Naive B cell (primary cell): ENCODE measurements at regions not wholly inside any gene's neighbourhood (a gene's known extent, or its start where the extent isn't known, plus 50 kb on each side); places are given as distances from the start of the nearest gene placed in this dataset.

Source experiments
- ATAC-seq, 2 donors: fragments of 150-1000 bp; cut with Tn5 transposase; 2 replicates each; pipeline ENCODE4 v1.10.0; 2021; ENCODE audit warnings: low read depth in 2 of 2, mild to moderate bottlenecking in 2 of 2, moderate library complexity in 2 of 2
- DNase-seq: peaks from one replicate; pipeline ENCODE4 v3.0.0; 2022
- H3K27ac Mint-ChIP-seq, 6 donors: one replicate each; pipeline ENCODE4 v1.8.0; 2020 to 2022; ENCODE audit warnings: mild to moderate bottlenecking in 6 of 6, mixed read lengths in 6 of 6, moderate library complexity in 5 of 6, inconsistent platforms in 2 of 6
- H3K27me3 Mint-ChIP-seq, 3 donors: one replicate each; pipeline ENCODE4 v1.8.0; 2021 to 2022; ENCODE audit warnings: mixed read lengths in 3 of 3, mild to moderate bottlenecking in 1 of 3
- H3K36me3 Mint-ChIP-seq, 2 donors: one replicate each; pipeline ENCODE4 v1.8.0; 2020 to 2022; ENCODE audit warnings: mixed read lengths in 2 of 2, inconsistent platforms in 1 of 2, mild to moderate bottlenecking in 1 of 2
- H3K4me1 Mint-ChIP-seq, 3 donors: one replicate each; pipeline ENCODE4 v1.8.0; 2020 to 2022; ENCODE audit warnings: mixed read lengths in 3 of 3, inconsistent platforms in 1 of 3, mild to moderate bottlenecking in 1 of 3, moderate library complexity in 1 of 3
- H3K4me3 Mint-ChIP-seq, 8 donors: one replicate each; pipeline ENCODE4 v1.8.0; 2020 to 2022; ENCODE audit warnings: mild to moderate bottlenecking in 8 of 8, mixed read lengths in 8 of 8, moderate library complexity in 8 of 8, inconsistent platforms in 2 of 8
- H3K9me3 Mint-ChIP-seq, 7 donors: one replicate each; pipeline ENCODE4 v1.8.0; 2020 to 2022; ENCODE audit warnings: mixed read lengths in 7 of 7, mild to moderate bottlenecking in 5 of 7, inconsistent platforms in 2 of 7, moderate library complexity in 1 of 7

DNA sequence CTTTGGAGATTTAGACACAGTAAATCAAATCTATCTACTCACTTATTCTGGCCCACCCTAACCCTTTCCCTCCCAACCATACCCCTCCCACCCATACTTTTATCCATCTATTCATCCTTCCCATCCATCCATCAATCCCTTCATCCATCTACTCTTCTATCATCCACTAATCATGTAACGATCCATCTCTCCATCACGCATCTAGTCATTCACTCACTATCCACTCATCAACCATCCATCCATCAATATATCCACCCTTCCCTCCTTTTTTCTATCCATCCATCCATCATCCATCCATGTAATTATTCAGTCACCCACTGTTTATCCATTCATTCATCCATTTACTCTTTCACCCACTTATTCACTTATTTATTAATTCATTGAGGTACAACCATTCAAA, 74.0 kb downstream of the FOXD2 start:
- ATAC-seq (no peak), DNase-seq (no peak)
- Mint-ChIP-seq H3K9me3 (peaks cover 5 to 31% (median 12%) of the 10 kb centered on the region in 7 donors), H3K27ac (no peak overlapping the region), H3K36me3 (peaks cover 5 to 8% of the 10 kb centered on the region in 2 donors), H3K4me1 (peaks cover 0 to 5% (median 0%) of the 10 kb centered on the region in 3 donors), H3K4me3 (no peak overlapping the region), H3K27me3 (peaks cover 54 to 81% (median 65%) of the 10 kb centered on the region in 3 donors)

GRCh38 chr1:47513393-47513792, 75.5 kb downstream of the FOXD2 start:
- ATAC-seq: no peak
- peak overlapping the region in 1 of 8 donors; percentile 12 for H3K4me3 Mint-ChIP-seq

GRCh38 chr1:47514229-47514628, 76.4 kb downstream of the FOXD2 start:
- Mint-ChIP-seq H3K27me3 (peaks cover 59 to 70% (median 66%) of the 10 kb centered on the region in 3 donors), H3K9me3 (peaks cover 0 to 24% (median 12%) of the 10 kb centered on the region in 7 donors), H3K4me1 (no peaks in the 10 kb centered on the region), H3K27ac (no peak overlapping the region), H3K4me3 (no peak overlapping the region), H3K36me3 (peaks cover 0 to 5% of the 10 kb centered on the region in 2 donors)
- DNase-seq (no peak), ATAC-seq (no peak)

More at GRCh38 chr1:47513393-47513792, 75.5 kb downstream of the FOXD2 start:
- no peak for DNase-seq
- Mint-ChIP-seq H3K36me3 (peaks cover 0 to 5% of the 10 kb centered on the region in 2 donors), H3K27me3 (peaks cover 59 to 74% (median 66%) of the 10 kb centered on the region in 3 donors), H3K27ac (no peak overlapping the region), H3K4me1 (peaks cover 0 to 5% (median 0%) of the 10 kb centered on the region in 3 donors), H3K9me3 (peaks cover 0 to 24% (median 12%) of the 10 kb centered on the region in 7 donors)

DNA sequence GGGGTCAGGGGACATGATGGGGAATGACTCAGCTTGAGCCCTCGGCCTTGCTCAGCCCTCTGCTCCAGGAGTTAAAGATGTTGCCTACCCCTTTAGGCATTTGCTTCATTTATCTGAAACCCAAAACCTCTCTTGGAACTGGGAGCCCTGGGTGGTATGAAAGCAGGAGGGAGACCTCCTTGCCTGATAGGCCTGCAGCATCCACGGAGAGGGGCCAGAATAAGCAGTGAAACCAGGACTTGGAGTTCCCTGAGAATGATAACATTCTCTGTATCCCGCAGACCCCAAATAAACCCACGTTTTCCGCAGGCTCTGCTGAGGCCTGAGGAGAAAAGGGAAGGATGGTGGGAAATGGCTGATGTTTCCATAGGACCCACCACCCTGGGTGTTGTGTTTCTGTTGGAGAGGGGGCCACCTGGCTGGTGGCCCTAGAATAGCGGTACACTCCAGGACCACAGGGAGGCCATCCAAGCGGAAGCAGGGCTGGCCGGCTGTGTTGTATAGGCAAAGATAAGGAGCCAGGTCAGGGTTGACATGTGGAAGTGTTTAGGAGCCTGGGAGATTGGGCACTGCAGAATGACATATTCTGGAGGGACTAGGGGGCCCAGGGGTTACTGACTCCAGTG, 77.4 kb downstream of the FOXD2 start:
- Mint-ChIP-seq H3K4me1 (no peaks in the 10 kb centered on the region), H3K27me3 (peaks cover 55 to 67% (median 61%) of the 10 kb centered on the region in 3 donors), H3K9me3 (peaks cover 0 to 24% (median 12%) of the 10 kb centered on the region in 7 donors), H3K27ac (no peak overlapping the region), H3K36me3 (peaks cover 0 to 5% of the 10 kb centered on the region in 2 donors), H3K4me3 (no peak overlapping the region)
- DNase-seq: no peak
- no peak for ATAC-seq

DNA sequence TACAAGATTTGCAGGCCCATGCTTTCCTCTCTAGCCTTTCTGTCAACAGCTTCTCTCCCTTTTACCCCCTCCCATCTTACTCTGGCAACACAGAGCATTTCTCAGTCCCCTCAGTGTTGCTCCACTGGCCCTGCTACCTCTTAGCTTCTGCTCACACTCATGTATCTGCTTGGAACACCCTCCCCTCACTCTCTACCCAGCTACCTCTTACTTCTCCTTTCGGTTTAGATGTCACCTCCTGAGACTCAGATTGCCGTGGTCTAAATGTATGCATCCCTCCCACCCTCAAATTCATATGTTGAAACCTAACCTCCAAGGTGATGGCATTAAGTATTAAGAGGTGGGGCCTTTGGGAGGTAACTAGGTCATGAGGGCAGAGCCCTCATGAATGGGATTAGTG, 80.1 kb downstream of the FOXD2 start:
- H3K27me3 Mint-ChIP-seq: peaks cover 43 to 61% (median 55%) of the 10 kb centered on the region in 3 donors
- H3K4me3 Mint-ChIP-seq: no peak overlapping the region
- no peak overlapping the region for H3K27ac Mint-ChIP-seq
- no peaks in the 10 kb centered on the region for H3K4me1 Mint-ChIP-seq
- H3K9me3 Mint-ChIP-seq: peaks cover 0 to 18% (median 10%) of the 10 kb centered on the region in 7 donors
- no peaks in the 10 kb centered on the region for H3K36me3 Mint-ChIP-seq
- no peak for DNase-seq
- no peak for ATAC-seq

DNA sequence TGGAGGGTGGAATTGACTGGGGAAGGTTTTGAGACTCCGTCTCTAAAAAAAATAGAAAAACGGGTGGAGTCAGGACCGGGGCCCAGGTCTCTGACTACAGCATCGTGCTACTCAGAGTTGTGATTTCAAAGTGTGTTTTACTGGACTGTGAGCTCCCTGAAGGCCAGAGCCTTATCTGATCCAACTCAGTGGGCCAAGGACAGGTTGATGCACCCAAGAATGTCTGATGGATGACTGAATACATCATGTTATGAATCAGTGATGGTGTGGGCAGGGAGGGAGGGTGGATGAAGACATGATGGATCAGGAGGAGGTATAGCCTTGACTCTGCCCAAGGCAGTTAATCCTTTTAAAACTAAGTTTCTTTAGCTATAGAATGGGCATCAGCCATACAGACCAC, 81.6 kb downstream of the FOXD2 start:
- Mint-ChIP-seq H3K27me3 (peaks cover 42 to 68% (median 56%) of the 10 kb centered on the region in 3 donors), H3K27ac (peak overlapping the region in 1 of 6 donors; percentile 40)

DNA sequence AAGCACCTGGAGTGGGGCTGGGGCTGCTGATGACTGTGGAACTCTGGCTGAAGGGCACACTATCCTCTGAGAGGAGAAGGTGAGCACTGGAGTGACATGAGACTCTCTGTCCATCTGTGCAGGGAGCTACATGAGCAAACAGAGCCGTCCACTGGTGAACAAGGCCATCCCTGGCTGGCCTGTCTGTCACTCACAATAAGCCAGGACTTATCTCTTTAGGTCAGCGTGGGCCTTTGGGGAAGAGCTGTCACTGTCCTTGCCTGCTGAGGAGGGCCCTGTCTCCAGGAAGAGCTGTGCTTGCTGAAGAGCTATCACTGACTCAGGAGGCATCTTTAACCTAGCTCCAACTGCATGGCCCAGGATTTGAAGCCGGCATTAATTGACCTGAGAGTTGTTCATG, 82.1 kb downstream of the FOXD2 start:
- Mint-ChIP-seq H3K27ac (peak overlapping the region in 1 of 6 donors; percentile 70), H3K36me3 (no peaks in the 10 kb centered on the region), H3K4me1 (no peaks in the 10 kb centered on the region), H3K27me3 (peaks cover 43 to 73% (median 57%) of the 10 kb centered on the region in 3 donors), H3K9me3 (no peaks in the 10 kb centered on the region), H3K4me3 (no peak overlapping the region)
- DNase-seq (no peak), ATAC-seq (no peak)

More for the DNA sequence above, 81.6 kb downstream of the FOXD2 start:
- Mint-ChIP-seq H3K4me1 (no peaks in the 10 kb centered on the region), H3K4me3 (no peak overlapping the region), H3K36me3 (no peaks in the 10 kb centered on the region), H3K9me3 (peaks cover 0 to 5% (median 2%) of the 10 kb centered on the region in 7 donors)
- no peak for DNase-seq
- ATAC-seq: no peak

GRCh38 chr1:47521034-47521881, 83.4 kb downstream of the FOXD2 start:
- H3K4me1 Mint-ChIP-seq: no peaks in the 10 kb centered on the region
- no peaks in the 10 kb centered on the region for H3K36me3 Mint-ChIP-seq
- H3K9me3 Mint-ChIP-seq: peaks cover 0 to 1% (median 0%) of the 10 kb centered on the region in 7 donors
- no peak overlapping the region for H3K4me3 Mint-ChIP-seq
- ATAC-seq: no peak
- H3K27me3 Mint-ChIP-seq: peaks cover 39 to 71% (median 56%) of the 10 kb centered on the region in 3 donors
- no peak overlapping the region for H3K27ac Mint-ChIP-seq
- no peak for DNase-seq

DNA sequence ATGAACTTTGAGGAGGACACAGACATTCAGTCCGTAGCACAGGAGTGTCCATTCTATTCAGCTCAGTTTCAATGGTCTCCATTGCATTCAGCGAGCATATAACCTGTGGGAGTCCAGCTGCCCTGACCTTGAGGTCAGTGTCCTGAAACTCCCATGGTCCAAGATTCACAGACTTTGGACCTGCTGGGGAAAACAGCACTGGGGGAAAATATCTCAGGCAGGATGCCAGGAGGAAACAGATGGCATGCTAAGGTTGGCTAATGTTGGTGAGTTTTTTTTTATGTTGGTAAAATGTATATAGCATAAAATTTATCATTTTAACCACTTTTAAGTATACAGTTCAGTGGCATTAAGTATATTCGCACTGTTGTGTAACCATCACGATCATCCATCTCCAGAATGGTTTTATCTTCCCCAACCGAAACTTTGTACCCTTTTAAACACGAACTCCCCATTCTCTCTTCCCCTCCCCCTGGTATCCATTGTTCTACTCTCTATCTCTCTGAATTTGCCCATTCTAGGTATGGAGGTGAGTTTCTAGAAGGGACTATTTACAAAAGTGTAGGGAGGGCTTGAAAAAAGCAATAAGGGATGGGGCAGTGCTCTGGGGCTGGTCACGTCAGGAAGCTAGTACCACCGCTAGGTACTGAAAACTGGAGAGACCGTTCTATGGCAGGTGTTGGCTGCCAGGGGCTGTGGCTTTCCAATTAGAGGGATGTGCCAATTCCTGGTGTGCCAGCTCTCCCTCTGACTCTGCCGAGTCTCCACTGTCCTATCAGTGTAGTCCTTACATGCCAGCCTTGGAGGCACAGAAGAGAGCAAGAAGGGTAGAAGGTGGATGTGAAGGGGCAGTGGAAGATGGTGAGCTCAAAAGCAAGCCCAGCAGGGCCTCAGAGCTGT, 85.3 kb downstream of the FOXD2 start:
- Mint-ChIP-seq H3K36me3 (peaks cover 0 to 7% of the 10 kb centered on the region in 2 donors), H3K27me3 (peaks cover 45 to 68% (median 65%) of the 10 kb centered on the region in 3 donors), H3K4me3 (no peak overlapping the region), H3K9me3 (peaks cover 1 to 14% (median 5%) of the 10 kb centered on the region in 7 donors), H3K27ac (no peak overlapping the region), H3K4me1 (no peaks in the 10 kb centered on the region)
- DNase-seq: no peak
- no peak for ATAC-seq

- Mint-ChIP-seq H3K4me1 (no peaks in the 10 kb centered on the region), H3K27me3 (peaks cover 43 to 71% (median 69%) of the 10 kb centered on the region in 3 donors), H3K4me3 (no peak overlapping the region), H3K36me3 (peaks cover 0 to 13% of the 10 kb centered on the region in 2 donors), H3K9me3 (peaks cover 6 to 20% (median 11%) of the 10 kb centered on the region in 7 donors), H3K27ac (no peak overlapping the region)
- ATAC-seq (no peak), DNase-seq (no peak)
Measured at GRCh38 chr1:47523835-47524215, 86.0 kb downstream of the FOXD2 start.

DNA sequence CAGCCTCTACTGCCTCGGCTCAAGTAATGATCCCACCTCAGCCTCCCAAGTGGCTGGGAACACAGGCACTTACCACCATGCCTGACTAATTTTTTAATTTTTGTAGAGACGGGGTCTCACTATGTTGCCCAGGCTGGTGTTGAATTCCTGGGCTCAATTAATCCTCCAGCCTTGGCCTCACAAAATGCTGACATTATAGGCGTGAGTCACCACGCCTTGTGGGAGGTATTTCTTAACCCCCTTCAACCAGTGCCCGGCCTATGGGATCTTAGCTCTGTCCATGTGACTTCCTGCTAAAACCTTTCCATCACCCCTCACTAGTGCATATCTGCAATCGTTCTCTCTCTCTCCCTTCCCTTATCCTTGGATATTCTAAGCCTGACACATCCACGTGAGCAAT, 86.4 kb downstream of the FOXD2 start:
- no peak for ATAC-seq
- no peak for DNase-seq
- H3K4me3 Mint-ChIP-seq: no peak overlapping the region
- no peaks in the 10 kb centered on the region for H3K4me1 Mint-ChIP-seq
- no peak overlapping the region for H3K27ac Mint-ChIP-seq
- peaks cover 0 to 13% of the 10 kb centered on the region in 2 donors for H3K36me3 Mint-ChIP-seq
- H3K27me3 Mint-ChIP-seq: peaks cover 44 to 71% (median 69%) of the 10 kb centered on the region in 3 donors
- peaks cover 6 to 24% (median 14%) of the 10 kb centered on the region in 7 donors for H3K9me3 Mint-ChIP-seq

DNA sequence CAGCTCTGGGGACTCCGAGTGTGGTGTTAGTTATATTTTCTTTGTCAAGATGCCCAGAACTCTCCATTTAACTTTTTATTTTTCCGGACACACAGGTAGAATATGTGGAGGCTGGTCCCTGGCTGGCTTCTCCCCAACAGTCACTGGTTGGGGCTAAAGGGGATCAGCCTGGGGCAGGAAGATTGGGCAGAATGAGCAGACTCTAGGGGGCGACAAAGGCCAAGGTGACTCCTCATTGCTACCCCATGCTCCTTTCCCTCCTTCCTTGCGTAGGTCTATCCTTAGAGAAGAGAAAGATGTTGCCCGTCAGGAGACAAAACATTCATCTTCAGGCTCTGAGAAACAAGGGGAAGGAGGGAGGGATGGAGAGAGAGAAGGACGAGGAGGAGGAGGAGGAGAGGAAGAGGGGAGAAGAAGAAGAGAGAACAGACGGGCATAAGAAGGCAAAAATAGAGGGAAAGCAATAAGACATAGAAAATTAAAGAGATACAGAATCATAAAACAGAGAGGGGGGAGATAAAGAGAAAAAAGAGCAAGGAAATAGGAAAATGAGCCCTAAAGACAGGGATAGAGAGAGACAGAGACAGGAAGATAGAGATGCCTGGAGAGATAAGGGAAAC, 89.9 kb downstream of the FOXD2 start:
- peak overlapping the region in 1 of 6 donors; percentile 48 for H3K27ac Mint-ChIP-seq
- no peak for DNase-seq
- no peak overlapping the region for H3K4me3 Mint-ChIP-seq
- peaks cover 66 to 74% (median 73%) of the 10 kb centered on the region in 3 donors for H3K27me3 Mint-ChIP-seq
- peaks cover 6 to 36% (median 24%) of the 10 kb centered on the region in 7 donors for H3K9me3 Mint-ChIP-seq
- no peak for ATAC-seq
- H3K4me1 Mint-ChIP-seq: peaks cover 0 to 3% (median 0%) of the 10 kb centered on the region in 3 donors
- H3K36me3 Mint-ChIP-seq: peaks cover 0 to 13% of the 10 kb centered on the region in 2 donors
